ENCODE measurements at regions not wholly inside any gene's neighbourhood (a gene's known extent, or its start where the extent isn't known, plus 50 kb on each side); places are given as distances from the start of the nearest gene placed in this dataset. TPM values are rescaled to one million over a fixed set of nuclear protein-coding genes. Genes with fewer than 3 reads are reported as not detected.

DNA sequence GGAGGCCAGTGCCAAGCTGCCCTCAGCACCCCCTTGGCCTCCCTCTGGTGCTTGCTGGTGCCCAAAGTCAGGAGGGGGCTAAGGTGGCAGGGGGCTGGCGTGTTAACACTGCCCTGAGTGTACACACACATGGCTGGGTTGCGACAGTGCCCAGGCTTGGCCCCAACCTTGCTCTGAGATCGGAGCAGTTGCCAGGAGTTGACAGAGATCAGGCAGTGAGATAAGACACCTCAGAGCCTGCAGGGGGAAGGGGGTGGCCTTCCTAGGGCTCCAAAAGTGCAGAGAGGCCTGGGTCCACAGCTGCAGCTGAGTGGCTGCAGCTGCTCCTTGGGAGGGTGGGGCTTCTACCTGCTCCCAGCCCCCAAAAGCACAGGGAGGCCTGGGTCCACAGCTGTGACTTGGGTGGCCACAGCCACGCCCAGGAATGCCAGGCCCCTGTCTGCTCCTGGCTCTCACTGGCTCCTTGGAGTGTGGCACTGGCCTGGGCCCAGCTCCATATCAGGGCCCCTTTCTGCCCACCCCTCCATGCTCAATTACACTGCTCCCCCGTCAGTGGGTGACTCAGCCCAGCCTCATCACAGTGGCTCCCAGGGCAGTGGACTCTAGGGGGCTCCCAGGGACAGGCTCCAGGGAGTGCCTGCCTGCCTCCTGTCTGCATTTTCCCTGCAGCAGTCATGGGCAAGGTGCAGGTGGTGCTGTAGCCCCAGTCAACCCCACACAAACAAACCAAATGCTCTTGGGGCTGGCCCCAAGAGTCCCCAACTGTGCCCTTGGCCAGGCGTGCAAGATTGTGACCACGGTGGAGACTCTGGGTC lies 56.4 kb upstream of the C15orf39 start:
- Histone ChIP-seq H3K27ac (ENCODE audit: low read depth, low read length) (no peak overlapping the region), H3K9me3 (ENCODE audit: control insufficient read depth, insufficient read depth, low read length) (peaks cover 28% of the 10 kb centered on the region), H3K4me3 (ENCODE audit: low read depth, low read length) (no peak overlapping the region), H3K36me3 (ENCODE audit: control insufficient read depth, insufficient read depth, low read length) (no peaks in the 10 kb centered on the region), H3K27me3 (ENCODE audit: control insufficient read depth, insufficient read depth, low read length) (no peaks in the 10 kb centered on the region), H3K4me1 (ENCODE audit: control insufficient read depth, insufficient read depth, low read length) (no peaks in the 10 kb centered on the region)
- 62% methylated on average over 7 of the region's 7 CpGs for WGBS (ENCODE audit: insufficient coverage)
- no peak for DNase-seq (ENCODE audit: low read depth in 4 of 6, low spot score in 6 of 6)

DNA sequence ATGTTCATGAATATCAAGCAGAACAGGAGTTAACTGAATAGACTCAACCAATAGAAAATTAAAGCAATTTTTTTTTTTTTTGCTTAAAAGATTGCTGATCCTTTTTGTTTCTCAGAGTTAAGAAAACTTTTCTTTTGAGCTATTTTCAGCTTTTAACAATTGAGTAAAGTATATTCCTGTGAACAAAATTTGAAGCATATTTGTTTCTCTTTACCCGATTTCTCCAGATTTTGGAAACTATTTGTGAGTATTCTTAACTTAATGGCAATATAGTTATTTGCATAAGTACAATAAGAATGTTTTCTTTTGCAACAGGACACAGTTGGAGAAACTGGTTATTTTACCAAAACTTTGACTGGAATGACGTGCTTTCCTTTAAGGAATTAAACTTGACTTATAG lies 53.4 kb upstream of the C15orf39 start:
- H3K36me3 ChIP-seq (ENCODE audit: control insufficient read depth, insufficient read depth, low read length), result no peaks in the 10 kb centered on the region
- H3K27me3 ChIP-seq (ENCODE audit: control insufficient read depth, insufficient read depth, low read length), result no peaks in the 10 kb centered on the region
- H3K9me3 ChIP-seq (ENCODE audit: control insufficient read depth, insufficient read depth, low read length), result peaks cover 14% of the 10 kb centered on the region
- DNase-seq (ENCODE audit: low read depth in 4 of 6, low spot score in 6 of 6), result no peak
- no peaks in the 10 kb centered on the region for H3K4me1 ChIP-seq (ENCODE audit: control insufficient read depth, insufficient read depth, low read length)
- no peak overlapping the region for H3K27ac ChIP-seq (ENCODE audit: low read depth, low read length)
- WGBS (ENCODE audit: insufficient coverage), result no CpG with 5 or more reads among the region's 2 CpGs
- H3K4me3 ChIP-seq (ENCODE audit: low read depth, low read length), result no peak overlapping the region

GRCh38 chr15:75149867-75150709 lies 51.6 kb upstream of the C15orf39 start:
- no peak for DNase-seq (ENCODE audit: low read depth in 4 of 6, low spot score in 6 of 6)
- peaks cover 2% of the 10 kb centered on the region for H3K9me3 ChIP-seq (ENCODE audit: control insufficient read depth, insufficient read depth, low read length)
- H3K27ac ChIP-seq (ENCODE audit: low read depth, low read length), result no peak overlapping the region
- H3K27me3 ChIP-seq (ENCODE audit: control insufficient read depth, insufficient read depth, low read length), result no peaks in the 10 kb centered on the region
- no peaks in the 10 kb centered on the region for H3K36me3 ChIP-seq (ENCODE audit: control insufficient read depth, insufficient read depth, low read length)
- WGBS (ENCODE audit: insufficient coverage), result 100% methylated on average over 1 of the region's 4 CpGs
- no peaks in the 10 kb centered on the region for H3K4me1 ChIP-seq (ENCODE audit: control insufficient read depth, insufficient read depth, low read length)
- H3K4me3 ChIP-seq (ENCODE audit: low read depth, low read length), result no peak overlapping the region

DNA sequence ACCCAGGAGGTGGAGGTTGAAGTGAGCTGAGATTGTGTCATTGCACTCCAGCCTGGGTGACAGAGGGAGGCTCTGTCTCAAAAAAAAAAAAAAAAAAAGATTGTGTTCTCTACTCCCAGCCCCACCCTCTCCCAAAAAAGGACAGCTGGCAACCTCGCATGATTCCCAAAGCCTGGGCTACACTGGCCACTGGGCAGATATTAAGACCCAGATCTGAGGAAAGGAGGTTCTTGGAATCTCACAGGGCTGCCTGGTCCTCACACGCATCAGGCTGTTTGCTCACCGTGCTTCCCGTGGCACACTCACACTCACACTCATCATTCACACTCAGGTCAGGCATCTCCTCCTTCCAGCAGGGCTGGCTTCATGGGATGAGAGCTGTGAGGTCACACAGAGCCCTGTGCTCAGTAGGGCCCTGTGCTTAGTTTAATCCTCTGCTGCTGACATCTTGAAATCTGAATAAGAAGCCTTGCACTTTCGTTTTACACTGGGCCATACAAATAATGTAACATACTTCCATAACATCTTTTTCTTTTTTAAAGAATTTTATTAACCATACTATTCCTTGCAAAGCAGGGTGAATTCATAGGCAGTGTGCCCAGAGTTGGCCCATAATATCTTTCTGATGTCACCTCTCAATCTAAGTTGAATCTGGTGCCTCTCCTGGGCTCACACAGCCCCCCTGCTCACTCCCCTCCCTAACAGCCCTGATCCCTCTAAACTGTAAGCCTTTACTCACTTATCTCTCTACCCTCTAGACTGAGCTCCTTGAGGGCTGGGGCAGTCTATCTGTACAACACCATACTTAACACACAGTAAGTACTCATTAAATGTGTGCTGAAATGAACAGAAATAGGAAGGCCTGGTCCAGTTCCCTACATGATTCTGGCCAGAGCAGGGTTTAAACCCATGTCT lies 50.2 kb upstream of the C15orf39 start:
- no peaks in the 10 kb centered on the region for H3K36me3 ChIP-seq (ENCODE audit: control insufficient read depth, insufficient read depth, low read length)
- H3K4me3 ChIP-seq (ENCODE audit: low read depth, low read length), result no peak overlapping the region
- no peaks in the 10 kb centered on the region for H3K9me3 ChIP-seq (ENCODE audit: control insufficient read depth, insufficient read depth, low read length)
- no peak overlapping the region for H3K27ac ChIP-seq (ENCODE audit: low read depth, low read length)
- WGBS (ENCODE audit: insufficient coverage), result 50% methylated on average over 2 of the region's 5 CpGs
- H3K4me1 ChIP-seq (ENCODE audit: control insufficient read depth, insufficient read depth, low read length), result no peaks in the 10 kb centered on the region
- DNase-seq (ENCODE audit: low read depth in 4 of 6, low spot score in 6 of 6), result no peak
- H3K27me3 ChIP-seq (ENCODE audit: control insufficient read depth, insufficient read depth, low read length), result no peaks in the 10 kb centered on the region

Small RNAs in the stretch of these regions (small RNA-seq; reads per million reads assigned to genes)
- gene RF00017 (ENCODE audit: low replicate concordance), result not detected
- gene RF00601 (ENCODE audit: low replicate concordance), result not detected

Measured in spinal cord (tissue), 10 donors.